HEK293T (cell line): ENCODE measurements at regions not wholly inside any gene's neighbourhood (a gene's known extent, or its start where the extent isn't known, plus 50 kb on each side); places are given as distances from the start of the nearest gene placed in this dataset.

Source experiments
- ARNT ChIP-seq: fragments of 450-650 bp; IDR thresholded peaks from 2 replicates; pipeline ENCODE4 v1.6.1; 2017; ENCODE audit warnings: mild to moderate bottlenecking
- BHLHE40 ChIP-seq: fragments of 450-650 bp; IDR thresholded peaks from 2 replicates; pipeline ENCODE4 v1.6.1; 2016; ENCODE audit warnings: mild to moderate bottlenecking, moderate library complexity, borderline replicate concordance
- CTBP1 ChIP-seq: fragments of 450-650 bp; IDR thresholded peaks from 2 replicates; pipeline ENCODE4 v1.6.1; 2016; ENCODE audit warnings: borderline replicate concordance
- ELF4 ChIP-seq: fragments of 450-650 bp; IDR thresholded peaks from 2 replicates; pipeline ENCODE4 v1.6.1; 2017; ENCODE audit warnings: antibody characterized with exemption
- FOXA1 ChIP-seq: fragments of 450-650 bp; IDR thresholded peaks from 2 replicates; pipeline ENCODE4 v1.6.1; 2016; ENCODE audit warnings: mild to moderate bottlenecking
- FOXK2 ChIP-seq: fragments of 450-650 bp; IDR thresholded peaks from 2 replicates; pipeline ENCODE4 v1.6.1; 2016; ENCODE audit warnings: mild to moderate bottlenecking
- FOXM1 ChIP-seq: fragments of 450-650 bp; IDR thresholded peaks from 2 replicates; pipeline ENCODE4 v1.6.1; 2017; ENCODE audit warnings: mild to moderate bottlenecking, borderline replicate concordance
- LEF1 ChIP-seq: fragments of 450-650 bp; IDR thresholded peaks from 2 replicates; pipeline ENCODE4 v1.6.1; 2017; ENCODE audit warnings: mild to moderate bottlenecking, borderline replicate concordance
- NFRKB ChIP-seq: fragments of 450-650 bp; IDR thresholded peaks from 2 replicates; pipeline ENCODE4 v1.6.1; 2016; ENCODE audit warnings: mild to moderate bottlenecking, moderate library complexity
- SP1 ChIP-seq: fragments of 450-650 bp; IDR thresholded peaks from 2 replicates; pipeline ENCODE4 v1.6.1; 2017
- SUZ12 ChIP-seq: fragments of 450-650 bp; IDR thresholded peaks from 2 replicates; pipeline ENCODE4 v1.6.1; 2016; ENCODE audit warnings: mild to moderate bottlenecking
- TF ChIP-seq, protein P1 (sequence below): fragments of 450-650 bp; IDR thresholded peaks from 2 replicates; pipeline ENCODE4 v1.6.1; 2016

DNA sequence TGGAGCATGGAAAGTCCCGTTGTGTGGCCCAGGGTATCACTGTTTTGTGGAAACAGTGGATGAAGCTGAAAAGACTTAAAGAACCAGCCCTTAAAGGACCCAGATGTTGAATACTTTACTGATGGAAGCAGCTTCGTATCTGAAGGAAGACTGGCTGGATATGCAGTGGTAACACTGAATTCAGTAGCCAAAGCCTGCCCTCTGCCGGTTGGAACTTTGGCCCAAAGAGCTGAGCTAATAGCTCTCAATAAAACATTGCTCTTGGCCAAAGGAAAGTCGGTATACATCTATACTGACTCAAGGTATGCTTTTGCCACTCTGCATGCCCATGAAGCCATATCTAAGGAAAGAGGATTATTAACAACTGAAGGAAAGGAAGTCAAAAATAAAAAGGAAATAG, 885.4 kb downstream of the PDCD6IP start:
- TF ChIP-seq ARNT: no peak
- TF ChIP-seq FOXA1: no peak
- TF ChIP-seq FOXM1: no peak
- no peak for TF ChIP-seq CTBP1
- no peak for TF ChIP-seq BHLHE40
- TF ChIP-seq, protein P1, sequence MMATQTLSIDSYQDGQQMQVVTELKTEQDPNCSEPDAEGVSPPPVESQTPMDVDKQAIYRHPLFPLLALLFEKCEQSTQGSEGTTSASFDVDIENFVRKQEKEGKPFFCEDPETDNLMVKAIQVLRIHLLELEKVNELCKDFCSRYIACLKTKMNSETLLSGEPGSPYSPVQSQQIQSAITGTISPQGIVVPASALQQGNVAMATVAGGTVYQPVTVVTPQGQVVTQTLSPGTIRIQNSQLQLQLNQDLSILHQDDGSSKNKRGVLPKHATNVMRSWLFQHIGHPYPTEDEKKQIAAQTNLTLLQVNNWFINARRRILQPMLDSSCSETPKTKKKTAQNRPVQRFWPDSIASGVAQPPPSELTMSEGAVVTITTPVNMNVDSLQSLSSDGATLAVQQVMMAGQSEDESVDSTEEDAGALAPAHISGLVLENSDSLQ: no peak
- no peak for TF ChIP-seq LEF1
- no peak for TF ChIP-seq FOXK2
- no peak for TF ChIP-seq NFRKB
- TF ChIP-seq SUZ12: no peak
- TF ChIP-seq ELF4: no peak
- no peak for TF ChIP-seq SP1
